Activated CD4-positive, alpha-beta T cell treated with anti-CD3 and anti-CD28 coated beads for 48 hours (primary cell): ENCODE measurements at regions not wholly inside any gene's neighbourhood (a gene's known extent, or its start where the extent isn't known, plus 50 kb on each side); places are given as distances from the start of the nearest gene placed in this dataset.
A peak's percentile ranks its signal among the peaks of the same experiment; 100 is the strongest.

Experiments
- DNase-seq: peaks from one replicate; pipeline ENCODE4 v3.0.0-alpha.2; 2020

DNA sequence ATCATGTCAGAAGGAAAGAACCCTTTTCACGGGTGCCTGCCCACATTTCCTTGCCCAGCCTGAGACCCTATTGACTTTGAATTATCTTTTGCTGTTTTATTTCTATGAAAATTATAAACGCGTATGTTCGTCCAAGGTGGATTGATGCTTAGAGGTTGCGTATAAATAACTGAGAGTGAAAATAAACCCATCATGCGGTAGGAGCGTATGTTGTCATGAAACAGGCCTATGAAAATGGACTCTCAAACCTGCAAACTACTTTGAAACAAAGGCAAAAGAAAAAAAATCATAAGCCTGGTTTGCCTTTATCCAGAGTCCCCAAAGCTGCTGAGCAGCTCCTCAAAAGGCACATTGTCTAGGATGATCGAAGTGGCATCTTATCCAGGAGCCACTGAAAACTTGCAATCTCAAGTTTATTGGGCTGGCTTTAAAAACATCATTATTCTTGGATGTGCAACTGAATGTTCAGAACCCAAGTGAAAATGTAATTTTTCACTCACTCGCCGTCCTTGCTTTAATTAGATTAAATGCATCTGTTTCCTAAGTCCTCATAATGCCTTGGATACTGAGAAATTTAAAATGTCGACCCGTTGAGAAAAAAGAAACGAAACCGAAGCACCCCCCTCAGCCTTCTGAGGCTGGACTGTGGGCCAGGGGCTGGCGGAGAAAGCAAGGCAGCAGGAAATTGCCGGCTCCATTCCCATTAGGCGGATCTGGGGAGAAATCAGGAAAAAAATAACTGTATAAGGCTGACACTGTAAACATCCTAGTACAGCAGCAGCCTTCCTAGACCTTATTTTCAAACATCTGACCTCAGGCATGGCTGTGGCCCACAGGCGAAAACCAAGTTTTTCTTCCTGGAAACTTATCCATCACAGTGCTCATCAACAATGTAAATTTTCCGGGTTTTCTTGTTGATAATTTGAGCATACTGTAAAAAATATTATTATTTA is 82.9 kb upstream of the PPARA start:
- no peak for DNase-seq

DNA sequence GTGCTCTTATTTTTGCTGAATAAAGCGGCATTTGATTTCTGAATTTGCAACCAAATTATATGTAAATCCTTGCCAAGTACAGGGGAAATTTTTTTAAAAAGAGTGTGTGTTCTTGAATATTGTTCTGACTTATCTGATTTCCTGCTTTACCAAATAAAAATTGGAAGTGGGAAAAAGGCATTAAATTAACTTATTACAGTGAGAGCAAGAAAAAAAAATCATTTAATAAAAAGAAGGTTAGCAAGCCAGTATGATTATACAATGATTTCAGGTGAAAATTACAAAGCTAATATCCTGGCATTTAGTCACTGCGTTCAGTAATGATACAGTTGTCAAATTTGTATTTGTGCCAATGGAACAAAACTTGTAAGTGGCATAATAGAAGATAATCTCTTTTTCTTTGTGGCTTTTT is 82.1 kb upstream of the PPARA start:
- no peak for DNase-seq

DNA sequence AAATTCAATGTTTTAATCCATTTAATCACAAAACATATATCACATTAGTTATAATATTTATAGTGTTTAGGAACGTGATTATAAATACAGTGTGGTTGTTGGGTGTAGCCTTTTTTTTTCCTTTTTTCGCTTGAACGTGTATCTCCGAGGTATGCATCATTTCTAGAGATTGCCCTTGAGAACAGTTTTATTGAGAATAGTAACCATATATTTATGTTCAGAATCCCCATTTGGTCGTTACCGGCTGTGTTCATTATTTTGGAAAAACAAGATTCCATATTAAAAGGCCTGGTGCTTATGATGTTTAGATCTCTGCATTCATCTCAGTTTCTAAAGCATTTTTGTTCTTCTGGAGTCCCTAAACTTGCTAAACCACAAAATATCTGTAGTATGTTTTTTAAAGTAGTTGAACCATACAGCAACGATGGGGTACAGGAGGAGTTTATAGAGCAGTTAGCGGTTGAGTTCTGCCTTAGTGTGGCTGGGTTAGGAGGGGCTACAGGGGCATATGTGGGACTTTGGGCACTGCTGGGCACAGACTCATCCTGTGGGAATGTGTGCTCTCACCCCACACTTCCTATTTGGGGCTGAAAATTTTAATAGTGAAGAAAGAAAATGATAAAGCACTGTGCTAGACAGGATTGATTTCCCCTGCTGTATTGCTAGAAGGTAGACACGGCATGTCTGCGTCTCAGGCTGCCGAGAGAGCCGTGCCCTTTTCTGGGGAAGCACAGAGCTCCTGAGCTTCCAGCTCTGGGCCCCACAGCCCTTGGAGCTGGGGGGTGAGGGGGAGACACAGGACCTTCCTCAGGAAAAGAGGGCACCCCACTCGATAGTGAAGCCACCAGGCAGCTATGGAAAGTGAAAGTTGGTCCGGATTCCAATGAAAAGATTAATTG is 81.5 kb upstream of the PPARA start:
- peak; percentile 23 for DNase-seq

DNA sequence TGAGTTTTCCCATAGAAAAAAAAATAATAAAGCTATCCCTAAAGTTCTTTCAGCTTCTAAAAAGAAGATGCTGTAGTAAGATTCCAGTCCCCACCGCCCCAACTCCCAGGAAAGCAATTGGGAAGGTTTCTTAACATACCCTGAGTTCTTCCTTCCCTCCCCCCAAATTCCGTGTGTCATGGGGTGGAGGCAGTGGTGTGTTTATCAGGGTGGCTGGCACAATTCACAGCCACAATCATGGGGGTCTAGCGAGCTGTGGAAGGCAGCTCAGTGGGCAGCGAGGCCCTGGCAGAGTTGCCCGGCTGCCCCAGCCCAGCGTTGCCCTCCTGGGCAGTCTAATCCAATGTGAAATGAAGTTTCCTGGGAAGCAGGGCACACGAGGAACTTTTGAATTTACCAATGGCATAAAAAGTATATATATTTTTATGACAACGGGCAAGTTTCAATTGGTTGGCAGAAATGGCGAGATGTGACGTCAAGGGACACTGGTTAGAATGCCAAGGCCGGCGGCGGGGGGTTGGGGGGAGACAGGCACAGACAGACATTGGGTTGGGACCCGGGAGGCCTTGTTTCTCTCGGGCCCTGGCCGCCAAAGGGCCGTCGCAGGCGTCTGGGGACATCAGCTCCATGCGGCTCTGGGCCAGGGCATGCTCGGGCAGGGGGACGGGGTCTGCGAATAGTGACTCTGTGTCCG is 80.7 kb upstream of the PPARA start:
- peak; percentile 73 for DNase-seq

DNA sequence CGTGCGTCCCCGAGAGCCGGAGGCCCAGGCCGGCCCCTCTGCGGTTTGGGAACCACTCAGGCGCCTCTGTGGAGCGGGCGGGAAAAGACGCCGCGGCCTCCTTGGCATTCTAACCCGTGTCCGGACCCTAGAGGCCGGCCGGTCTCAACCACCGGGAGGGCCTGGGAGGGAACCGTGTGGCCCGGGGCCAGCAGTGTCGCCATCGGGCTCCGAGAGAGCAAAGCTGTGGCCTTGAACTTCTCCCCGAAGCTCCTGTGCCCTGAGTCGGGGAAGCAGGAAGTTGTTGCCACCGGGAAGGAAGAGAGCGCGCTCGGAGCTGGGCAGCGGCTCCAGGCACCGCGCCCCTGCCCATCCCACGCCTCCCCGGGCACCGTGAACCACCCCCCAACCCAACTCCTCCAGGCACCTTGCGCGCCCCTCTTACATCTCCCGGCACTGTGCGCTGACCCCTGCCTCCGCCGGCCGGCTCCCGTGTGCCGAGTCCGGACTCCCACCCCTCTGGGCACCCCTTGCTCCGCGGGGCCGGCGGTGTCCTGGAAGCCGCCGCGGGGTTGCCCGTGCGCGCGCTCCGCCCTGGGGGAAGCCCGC is 80.0 kb upstream of the PPARA start:
- DNase-seq = peak; percentile 51

DNA sequence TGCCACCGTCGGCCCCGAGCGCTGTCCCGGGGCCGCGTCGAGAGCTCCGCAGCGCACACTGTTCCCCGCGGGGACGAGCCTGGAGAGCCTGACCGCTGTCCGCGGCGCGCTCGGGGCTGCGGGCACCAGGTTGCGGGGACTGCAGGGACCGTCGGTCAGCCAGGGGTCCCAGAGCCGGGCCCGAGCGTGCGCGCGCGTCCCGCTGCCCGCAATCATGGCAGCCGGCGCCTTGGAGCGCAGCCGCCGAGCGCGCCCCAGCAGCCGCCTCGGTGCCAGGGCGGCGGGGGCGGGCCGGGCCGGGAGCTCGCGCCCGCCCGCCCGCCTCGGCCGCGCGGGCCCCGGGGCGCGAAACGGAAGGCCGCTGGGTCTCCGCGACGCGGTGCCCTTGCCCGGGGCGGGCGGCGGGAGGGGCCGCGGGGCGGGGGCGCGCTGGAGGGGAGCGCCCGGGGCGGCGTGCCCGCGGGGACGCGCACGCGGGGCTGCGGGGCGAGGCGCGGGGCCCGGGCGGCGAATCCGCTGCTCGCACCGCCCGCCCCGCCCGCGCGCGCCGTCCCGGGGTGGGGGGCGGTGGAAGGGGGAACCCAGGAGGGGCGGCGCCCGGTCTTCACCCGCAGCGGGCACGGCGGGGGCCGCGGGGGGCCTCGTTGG is 79.4 kb upstream of the PPARA start:
- peak; percentile 58 for DNase-seq

DNA sequence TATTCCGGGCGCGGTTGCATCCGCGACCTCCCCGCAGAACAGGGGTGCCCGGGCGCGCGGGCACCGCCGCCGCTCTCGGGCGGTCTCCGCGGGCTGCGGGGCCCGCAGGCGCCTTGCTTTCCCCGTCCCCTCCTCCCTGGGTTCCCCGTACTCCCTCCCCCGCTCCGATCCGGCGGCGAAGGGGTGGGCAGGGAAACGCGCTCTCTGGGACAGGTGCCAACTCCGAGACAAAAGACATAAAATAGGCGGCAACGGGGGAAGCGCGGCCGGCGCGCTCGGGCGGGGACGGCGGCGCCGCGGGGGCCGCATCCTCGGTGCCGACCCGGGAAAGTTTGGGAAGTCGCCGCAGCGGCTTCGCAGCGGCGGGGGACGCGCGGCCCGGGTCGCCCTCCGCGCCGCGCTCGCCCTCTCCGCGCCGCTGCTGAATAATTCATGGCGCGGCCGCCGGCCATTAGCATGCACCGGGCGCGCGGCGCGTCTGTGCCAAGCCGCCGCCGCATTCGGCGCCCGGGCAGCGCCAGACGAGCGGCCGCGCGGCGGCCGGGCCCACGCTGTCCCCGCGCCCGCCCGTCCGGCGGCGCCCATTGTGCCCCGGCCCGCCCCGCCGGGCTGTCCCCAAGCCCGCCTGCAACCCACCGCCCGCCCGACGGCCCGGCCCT is 78.7 kb upstream of the PPARA start:
- peak; percentile 74 for DNase-seq

DNA sequence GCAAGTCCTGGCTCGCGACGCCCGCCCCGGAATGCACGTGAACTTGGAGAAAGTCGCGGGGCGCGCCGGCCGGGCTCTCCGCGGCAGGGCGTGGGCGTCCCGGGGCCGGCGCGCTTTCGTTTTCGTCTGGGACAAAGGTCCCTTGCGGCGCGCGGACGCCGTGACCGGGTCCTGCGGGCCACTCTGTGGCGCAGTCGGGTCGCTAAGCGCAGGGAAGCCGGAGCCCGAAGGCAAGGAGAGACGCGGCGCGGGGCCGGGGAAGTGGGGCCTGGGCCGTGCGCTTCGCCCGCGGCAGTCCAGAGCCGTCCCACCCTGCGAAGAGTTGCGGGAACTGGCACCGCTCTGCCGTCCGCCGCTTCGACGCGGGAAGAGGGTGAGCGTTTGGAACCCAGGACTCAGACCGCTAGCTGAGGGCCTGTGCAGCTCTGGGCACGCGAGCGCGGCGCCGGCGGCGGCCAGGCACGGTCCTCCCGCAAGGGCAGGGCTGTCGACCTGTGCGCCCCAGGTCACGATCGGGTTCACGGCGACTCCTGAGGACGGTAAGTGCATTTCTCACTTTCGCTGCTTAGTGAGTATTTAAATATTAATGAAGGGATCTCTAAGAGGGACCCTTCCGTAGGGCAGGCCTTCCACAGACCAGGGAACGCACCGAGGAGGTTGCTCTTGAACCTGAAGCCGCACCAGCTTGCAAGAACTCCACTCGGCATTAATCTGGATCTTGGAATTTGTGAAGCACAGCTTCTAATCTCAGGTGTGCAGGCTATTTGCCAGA is 78.0 kb upstream of the PPARA start:
- peak; percentile 74 for DNase-seq

DNA sequence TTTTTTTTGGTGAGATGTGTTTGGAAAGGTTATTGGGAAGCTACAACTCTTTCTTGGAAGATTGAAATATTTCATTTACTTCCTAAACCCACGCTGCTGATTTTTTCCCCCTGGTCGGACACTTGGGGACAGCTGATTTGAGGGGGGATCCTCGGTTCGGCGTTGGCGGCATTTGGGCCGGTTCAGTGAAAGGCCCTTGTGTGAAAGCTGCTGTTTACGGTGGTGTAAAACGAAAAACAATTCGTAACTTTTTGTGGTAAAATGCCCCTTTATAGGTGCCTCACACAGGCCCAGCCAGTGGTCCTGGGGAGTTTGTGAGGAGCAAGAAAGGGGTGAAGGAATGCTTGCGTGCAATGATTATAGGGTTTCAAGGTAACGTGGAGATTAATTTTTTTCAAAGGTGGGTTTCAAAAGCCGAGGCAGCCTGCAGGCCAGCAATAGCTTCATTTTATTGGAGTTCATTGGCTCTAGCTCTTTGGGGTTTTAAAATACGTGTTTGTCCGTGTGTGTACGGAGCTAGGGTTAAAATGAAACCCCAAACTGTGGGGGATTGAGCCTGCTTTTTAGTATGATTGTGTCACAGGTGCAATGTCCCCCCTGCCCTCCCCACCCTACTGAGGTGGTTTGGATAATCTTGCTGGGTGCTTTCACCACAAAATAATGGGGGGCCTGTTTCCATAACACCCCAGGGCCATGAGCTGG is 77.2 kb upstream of the PPARA start:
- no peak for DNase-seq

DNA sequence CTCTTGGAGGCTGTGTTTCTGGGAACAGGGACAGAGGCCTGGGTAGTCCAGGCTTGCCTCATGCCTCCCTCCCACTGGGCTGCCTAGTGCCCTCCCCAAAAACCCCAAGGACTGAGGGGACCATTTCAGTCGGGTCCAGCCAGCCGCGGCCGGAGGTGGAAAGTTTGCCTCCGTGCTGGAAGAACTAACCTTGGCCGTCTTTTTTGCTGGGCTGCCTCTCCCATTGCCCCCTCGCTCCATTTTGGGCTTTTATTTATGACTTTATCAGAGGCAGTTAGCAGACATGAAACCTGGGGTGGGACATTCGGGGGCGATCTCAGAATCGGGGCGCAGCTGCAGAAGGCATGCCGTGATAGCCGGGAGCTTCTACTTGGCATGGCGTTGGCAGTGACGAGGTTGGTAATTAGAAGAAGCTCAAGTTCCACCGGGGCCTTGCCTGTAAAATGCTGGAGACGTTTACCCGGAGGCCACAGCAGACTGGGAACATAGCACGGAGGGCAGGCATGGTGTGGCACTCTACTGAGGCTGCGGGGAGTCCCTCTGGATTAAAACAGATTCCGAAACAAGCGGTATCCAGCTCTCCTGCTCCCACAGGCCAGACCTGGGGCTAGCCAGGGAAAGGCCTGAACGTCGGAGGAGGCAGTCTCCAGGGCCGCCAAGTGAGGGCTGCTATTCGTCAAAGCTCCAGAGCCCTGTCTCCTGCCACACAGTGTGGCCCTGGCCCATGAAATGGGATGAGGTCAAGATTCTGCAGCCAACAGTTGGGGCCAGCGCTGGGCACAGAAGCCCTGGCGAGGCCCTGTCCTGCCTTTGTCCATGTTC is 76.4 kb upstream of the PPARA start:
- DNase-seq = no peak

DNA sequence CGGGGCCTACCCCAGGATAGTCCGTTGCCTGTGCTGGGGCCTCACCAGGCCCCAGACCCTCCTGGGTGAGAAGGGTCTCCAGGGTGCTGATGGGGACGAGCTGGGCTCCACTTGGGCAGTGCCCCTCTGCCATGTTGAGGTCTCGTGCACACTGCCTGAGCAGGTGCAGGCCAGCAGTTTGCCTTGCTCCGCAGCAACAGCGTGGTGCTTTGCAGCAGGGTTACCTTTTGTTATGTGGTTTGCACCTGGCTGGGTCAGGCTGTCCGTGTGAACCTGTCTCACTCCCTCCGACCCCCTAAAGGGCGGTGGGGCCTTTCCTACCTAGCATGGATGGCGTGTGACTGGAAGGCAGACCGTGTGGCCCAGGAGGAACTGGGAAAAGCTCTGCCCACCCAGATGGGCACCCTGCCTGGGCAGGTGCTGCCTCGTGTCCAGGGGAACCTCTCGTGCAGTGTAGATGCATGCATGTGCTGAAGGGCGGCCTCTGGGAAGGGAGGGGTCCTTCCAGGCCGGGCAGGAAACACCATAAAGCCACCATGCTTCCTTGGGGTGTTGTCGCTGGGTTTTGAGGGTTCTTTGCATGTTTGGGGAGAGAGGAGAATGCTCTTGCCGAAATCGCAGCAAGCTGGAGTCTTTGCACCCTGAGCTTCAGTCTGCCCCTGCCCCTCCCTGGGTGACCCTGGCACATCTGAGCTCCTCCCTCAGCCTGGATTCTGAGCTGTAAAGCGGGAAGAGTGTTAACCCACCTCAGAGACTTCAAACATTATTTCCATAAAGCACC is 75.4 kb upstream of the PPARA start:
- DNase-seq = no peak

DNA sequence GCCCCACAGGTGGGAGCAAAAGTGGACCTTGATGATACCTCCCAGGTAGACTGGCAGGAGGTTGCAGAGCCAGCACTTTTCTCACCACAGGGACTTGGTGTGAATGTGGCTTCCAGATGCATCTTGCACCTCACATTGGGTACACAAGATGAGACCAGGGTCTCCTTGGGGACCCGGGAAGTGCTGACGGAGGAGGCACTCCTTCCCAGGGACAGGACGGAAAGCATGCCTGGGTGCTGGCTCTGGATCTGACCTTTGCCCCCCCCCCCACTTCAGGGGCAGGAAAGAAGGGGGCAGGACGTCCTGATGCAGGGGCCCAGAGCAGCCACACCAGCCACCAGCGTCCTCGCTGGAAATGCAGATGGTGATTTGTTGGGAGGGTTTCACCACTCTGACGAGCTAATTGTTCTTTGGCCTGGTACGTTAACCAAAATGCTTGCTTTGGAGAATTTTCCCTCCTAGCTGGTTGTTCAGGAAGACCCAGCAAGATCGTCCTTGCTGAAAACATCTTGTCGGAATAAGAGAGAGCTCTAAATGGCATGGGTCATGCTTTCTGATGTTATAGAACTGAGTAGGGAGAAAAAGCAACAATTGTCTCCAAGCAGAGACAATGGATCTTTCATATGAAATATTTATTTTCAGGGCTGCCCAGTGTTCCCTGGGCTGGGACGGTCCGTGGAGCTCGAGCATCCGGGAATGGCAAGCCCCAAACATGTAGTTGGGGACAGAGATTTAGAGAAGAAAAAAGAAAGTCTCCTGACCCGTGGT is 74.4 kb upstream of the PPARA start:
- no peak for DNase-seq

DNA sequence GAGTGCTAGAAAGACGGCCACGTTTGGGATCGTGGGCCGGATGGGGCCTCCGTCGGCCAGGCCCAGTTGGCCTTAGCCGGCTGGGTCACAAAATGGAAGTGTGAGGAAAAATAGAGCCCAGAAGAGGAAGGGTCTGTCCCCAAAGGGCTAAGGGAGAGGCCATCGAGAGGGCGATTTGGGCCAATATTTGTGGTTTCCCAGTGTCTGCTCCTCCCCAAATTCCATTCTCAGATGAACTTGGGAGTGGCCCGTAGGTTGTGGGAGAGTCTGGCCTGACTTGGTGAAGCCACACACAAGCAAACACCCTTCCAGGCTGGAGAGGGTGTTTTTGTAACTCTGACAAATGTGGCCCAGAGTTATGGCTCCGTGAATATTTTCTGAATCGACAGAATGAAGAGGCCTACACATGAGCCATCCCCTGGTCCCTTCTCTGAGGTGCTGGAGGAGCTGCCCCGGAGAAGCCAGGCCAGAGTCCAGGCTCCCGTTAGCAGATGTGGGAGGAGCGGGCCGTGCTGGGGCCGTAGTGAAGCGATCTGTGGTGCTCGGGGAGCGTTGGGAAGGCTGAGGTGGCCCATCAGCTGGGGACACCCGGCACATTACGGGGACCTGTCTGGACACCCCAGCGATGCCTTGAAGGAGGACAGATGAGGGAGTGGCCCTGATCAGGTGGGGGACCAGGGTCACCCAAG is 73.5 kb upstream of the PPARA start:
- DNase-seq = no peak

DNA sequence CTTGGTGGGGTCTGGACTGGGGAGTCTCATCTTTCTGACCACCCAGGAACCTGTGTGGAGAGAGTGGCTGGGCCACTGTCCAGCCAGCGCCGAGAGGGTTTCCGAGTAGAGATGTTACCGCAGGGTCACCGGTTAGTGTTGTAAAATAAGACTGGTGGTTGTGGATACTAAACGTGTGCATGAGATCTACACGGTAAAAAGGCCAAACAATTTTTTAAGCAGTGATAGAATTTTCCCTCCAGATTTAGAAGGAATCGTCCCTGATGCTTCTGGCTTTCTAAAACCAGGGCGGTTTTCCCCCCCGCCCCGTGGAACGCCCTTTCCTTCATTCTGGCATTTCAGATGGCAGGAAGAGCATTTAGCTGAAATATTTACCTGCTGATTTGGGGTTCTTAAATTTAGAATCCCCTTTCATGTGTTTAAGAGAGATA is 72.6 kb upstream of the PPARA start:
- DNase-seq = no peak

DNA sequence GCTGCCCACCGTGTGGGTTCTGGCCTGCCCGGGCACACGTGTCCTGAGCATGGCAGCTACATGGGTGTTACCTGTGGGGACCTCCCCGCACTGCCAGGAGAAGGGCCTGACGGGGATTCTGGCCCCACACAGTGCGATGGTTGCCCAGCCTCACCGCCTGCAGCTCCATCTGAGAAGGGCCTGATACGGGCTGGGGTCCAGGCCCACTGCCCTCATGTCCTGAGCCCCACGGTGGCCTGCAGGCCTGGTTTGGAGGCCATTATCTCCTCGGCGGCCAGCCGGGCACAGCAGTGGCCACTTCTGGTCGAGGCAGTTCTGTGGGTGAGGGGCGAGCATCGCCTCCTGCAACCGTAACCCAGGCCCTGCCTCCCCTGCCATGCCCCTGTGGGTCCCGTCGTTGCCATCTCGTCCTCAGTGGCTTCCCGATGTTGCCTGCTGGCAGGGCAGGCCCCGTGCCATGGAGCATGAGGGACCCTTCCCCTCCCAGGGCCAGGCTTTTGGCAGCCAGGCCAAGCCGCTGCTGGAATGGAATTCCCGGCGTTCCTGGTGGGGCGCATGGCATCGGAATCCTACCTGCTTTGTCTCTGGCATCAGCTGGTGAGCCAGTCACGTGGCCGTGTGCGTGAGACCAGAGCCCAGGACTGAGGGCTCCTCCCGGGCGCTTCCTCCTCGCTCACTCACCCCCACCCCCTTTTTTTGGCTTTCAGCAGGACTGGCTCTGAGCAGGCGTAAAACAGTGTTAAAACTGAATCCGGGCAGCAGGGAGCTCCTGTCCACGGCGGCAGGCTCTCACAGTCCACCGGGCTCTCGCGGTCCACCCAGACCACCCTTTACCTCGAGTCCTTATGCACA is 71.9 kb upstream of the PPARA start:
- DNase-seq = no peak
